Gastroesophageal sphincter (tissue), 4 donors: ENCODE measurements at regions not wholly inside any gene's neighbourhood (a gene's known extent, or its start where the extent isn't known, plus 50 kb on each side); places are given as distances from the start of the nearest gene placed in this dataset.

Experiments used
- ATAC-seq: fragments of 150-250 bp; one replicate; pipeline ENCODE4 v1.9.1; 2016; ENCODE audit warnings: mild to moderate bottlenecking, moderate library complexity
- H3K27ac ChIP-seq, 4 donors: fragments of 200-600 bp; sonication (generic) in 3 of 4; 1 replicate in 3 of 4; 2 replicates in 1 of 4; pipeline ENCODE4 v1.5.1; 2016 to 2019
- H3K27me3 ChIP-seq: fragments of 200-600 bp; sonication (generic); one replicate; pipeline ENCODE4 v1.5.1; 2019
- H3K36me3 ChIP-seq, 2 donors: fragments of 200-600 bp; sonication (generic); one replicate each; pipeline ENCODE4 v1.5.1; 2019; ENCODE audit warnings: control low read depth in 1 of 2
- H3K4me1 ChIP-seq, 3 donors: fragments of 200-600 bp; sonication (generic); 1 replicate in 2 of 3; 2 replicates in 1 of 3; pipeline ENCODE4 v1.5.1; 2016 to 2019; ENCODE audit warnings: control low read depth in 2 of 3
- H3K4me3 ChIP-seq, 2 donors: fragments of 200-600 bp; sonication (generic); one replicate each; pipeline ENCODE4 v1.5.1; 2019; ENCODE audit warnings: mild to moderate bottlenecking in 1 of 2, moderate library complexity in 1 of 2
- H3K9me3 ChIP-seq, 3 donors: fragments of 200-600 bp; sonication (generic); one replicate each; pipeline ENCODE4 v1.5.1; 2017 to 2019; ENCODE audit warnings: control low read depth in 2 of 3
- CTCF ChIP-seq, 4 experiments: fragments of 200-600 bp in 2 of 4; fragments of 450-650 bp in 2 of 4; sonication (generic) in 1 of 4; IDR thresholded peaks; one replicate each; pipeline ENCODE4 v1.5.1; 2017 to 2019; ENCODE audit warnings: antibody characterized with exemption in 4 of 4, mild to moderate bottlenecking in 2 of 4, moderate library complexity in 2 of 4
- EP300 ChIP-seq: sonication (generic); formaldehyde crosslinking; IDR thresholded peaks from one replicate; pipeline ENCODE4 v1.6.1; 2017; ENCODE audit warnings: antibody characterized with exemption, mild to moderate bottlenecking
- POLR2A ChIP-seq, 2 donors: fragments of 450-650 bp; IDR thresholded peaks; one replicate each; pipeline ENCODE4 v1.6.1; 2017; ENCODE audit warnings: antibody characterized with exemption in 2 of 2, mild to moderate bottlenecking in 2 of 2, moderate library complexity in 1 of 2
- POLR2AphosphoS5 ChIP-seq: sonication (generic); formaldehyde crosslinking; IDR thresholded peaks from one replicate; pipeline ENCODE4 v1.6.1; 2017; ENCODE audit warnings: antibody characterized with exemption
- WGBS, 2 donors: methylation state at CpG; one replicate each; pipeline ENCODE4 v1.1.5; 2018; ENCODE audit warnings: low coverage in 1 of 2; 5-methylcytosine and 5-hydroxymethylcytosine counted together

DNA sequence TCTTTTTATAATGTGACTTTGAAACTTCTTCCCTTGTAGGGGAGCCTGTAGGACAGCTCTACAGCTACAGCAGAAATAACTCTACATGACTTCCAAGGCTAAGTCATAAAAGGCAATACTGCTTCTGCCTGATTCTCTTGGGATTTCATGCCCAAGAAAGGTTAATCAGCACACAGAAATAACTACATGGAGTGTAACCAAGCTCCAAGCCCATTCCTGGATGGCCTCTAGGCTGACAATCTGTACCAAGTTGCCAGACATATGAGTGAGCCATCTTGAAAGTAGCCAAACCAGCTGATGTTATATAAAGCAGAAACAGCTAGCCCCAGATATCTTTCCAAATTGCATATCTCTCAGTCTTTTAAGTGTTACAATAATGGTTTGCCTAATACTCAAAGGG, 75.8 kb upstream of the OSTN start:
- no peaks in the 10 kb centered on the region for H3K27me3 ChIP-seq
- peaks cover 0 to 5% (median 0%) of the 10 kb centered on the region in 3 donors for H3K4me1 ChIP-seq
- no peak for TF ChIP-seq POLR2AphosphoS5
- TF ChIP-seq POLR2A (IDR thresholded peaks at IDR 0.05) = no peak
- TF ChIP-seq CTCF (IDR thresholded peaks at IDR 0.05) = no peak
- TF ChIP-seq EP300 = no peak
- no peaks in the 10 kb centered on the region for H3K36me3 ChIP-seq
- ATAC-seq = no peak
- no peak overlapping the region for H3K4me3 ChIP-seq
- H3K9me3 ChIP-seq = no peaks in the 10 kb centered on the region
- H3K27ac ChIP-seq = no peak overlapping the region

GRCh38 chr3:191120447-191121298, 78.4 kb upstream of the OSTN start:
- H3K36me3 ChIP-seq = no peaks in the 10 kb centered on the region
- H3K4me3 ChIP-seq = no peak overlapping the region
- H3K27ac ChIP-seq = no peak overlapping the region
- no peak for TF ChIP-seq CTCF (IDR thresholded peaks at IDR 0.05)
- no peak for TF ChIP-seq POLR2A (IDR thresholded peaks at IDR 0.05)
- TF ChIP-seq EP300 = no peak
- TF ChIP-seq POLR2AphosphoS5 = no peak
- H3K27me3 ChIP-seq = no peaks in the 10 kb centered on the region
- WGBS, 2 donors = 41 to 53% methylated on average over 2 of the region's 2 CpGs
- peaks cover 0 to 5% (median 0%) of the 10 kb centered on the region in 3 donors for H3K4me1 ChIP-seq
- H3K9me3 ChIP-seq = no peaks in the 10 kb centered on the region
- ATAC-seq = no peak

GRCh38 chr3:191119415-191120295, 79.4 kb upstream of the OSTN start:
- no peak for ATAC-seq
- Histone ChIP-seq H3K9me3 (no peaks in the 10 kb centered on the region), H3K27ac (no peak overlapping the region), H3K27me3 (no peaks in the 10 kb centered on the region), H3K4me1 (peaks cover 0 to 5% (median 0%) of the 10 kb centered on the region in 3 donors), H3K36me3 (no peaks in the 10 kb centered on the region), H3K4me3 (no peak overlapping the region)
- no peak for TF ChIP-seq EP300
- WGBS, 2 donors = 79 to 86% methylated on average over 2 to 3 of the region's 3 CpGs

GRCh38 chr3:191111722-191112121, 87.3 kb upstream of the OSTN start:
- TF ChIP-seq EP300 (no peak), CTCF (IDR thresholded peaks at IDR 0.05) (no peak), POLR2AphosphoS5 (no peak)
- no peak for ATAC-seq
- Histone ChIP-seq H3K9me3 (no peaks in the 10 kb centered on the region), H3K4me3 (no peak overlapping the region), H3K4me1 (no peaks in the 10 kb centered on the region), H3K27me3 (no peaks in the 10 kb centered on the region), H3K36me3 (no peaks in the 10 kb centered on the region), H3K27ac (no peak overlapping the region)
- WGBS, 2 donors = 56 to 88% methylated on average over 3 of the region's 3 CpGs

DNA sequence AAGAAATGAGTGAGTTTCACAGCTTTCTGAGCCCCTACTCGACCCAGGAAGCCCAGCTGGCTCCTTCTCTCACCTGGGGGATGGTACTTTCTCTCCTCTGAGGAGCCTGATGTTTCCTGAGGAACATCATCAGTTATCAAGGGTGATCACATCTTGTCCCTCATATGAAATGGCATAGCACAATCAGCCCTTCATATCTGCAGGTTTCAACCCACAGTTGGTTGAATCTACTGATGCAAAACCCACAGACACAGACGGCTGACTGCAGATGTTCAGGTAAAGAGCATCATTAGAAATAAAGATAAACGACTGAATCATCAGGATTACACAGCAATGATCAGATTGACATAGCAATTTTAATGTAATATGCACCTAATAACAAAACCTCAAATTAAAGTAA, 93.6 kb upstream of the OSTN start:
- H3K36me3 ChIP-seq = no peaks in the 10 kb centered on the region
- no peaks in the 10 kb centered on the region for H3K9me3 ChIP-seq
- H3K4me3 ChIP-seq = no peak overlapping the region
- no peak for TF ChIP-seq EP300
- no peak for TF ChIP-seq CTCF (IDR thresholded peaks at IDR 0.05)
- no peak for TF ChIP-seq POLR2A (IDR thresholded peaks at IDR 0.05)
- TF ChIP-seq POLR2AphosphoS5 = no peak
- H3K27ac ChIP-seq = no peak overlapping the region
- WGBS, 2 donors = 75% methylated on average over 3 of the region's 3 CpGs; no CpG with 5 or more reads in 1 of the 2 donors
- no peak for ATAC-seq
- H3K4me1 ChIP-seq = no peaks in the 10 kb centered on the region
- no peaks in the 10 kb centered on the region for H3K27me3 ChIP-seq
